Astrocyte of the spinal cord (primary cell): ENCODE measurements at regions not wholly inside any gene's neighbourhood (a gene's known extent, or its start where the extent isn't known, plus 50 kb on each side); places are given as distances from the start of the nearest gene placed in this dataset.

Source experiments
- DNase-seq: peaks from one replicate; pipeline ENCODE4 v3.0.0; 2011; ENCODE audit warnings: low read depth, low spot score
- H3K4me3 ChIP-seq: 2 replicates; pipeline ENCODE4 v1.5.1; 2011; ENCODE audit warnings: low read depth, mild to moderate bottlenecking, low read length, moderate library complexity
- in situ Hi-C: cut with HindIII; loops from 2 replicates; pipeline ENCODE4 v1.10.0; 2017; ENCODE audit warnings: low sequenced_read_pairs
- TF ChIP-seq, protein P1 (sequence below): IDR thresholded peaks from 2 replicates; pipeline ENCODE4 v1.5.1; 2012; ENCODE audit warnings: low read depth, mild to moderate bottlenecking, low read length, inconsistent platforms

DNA sequence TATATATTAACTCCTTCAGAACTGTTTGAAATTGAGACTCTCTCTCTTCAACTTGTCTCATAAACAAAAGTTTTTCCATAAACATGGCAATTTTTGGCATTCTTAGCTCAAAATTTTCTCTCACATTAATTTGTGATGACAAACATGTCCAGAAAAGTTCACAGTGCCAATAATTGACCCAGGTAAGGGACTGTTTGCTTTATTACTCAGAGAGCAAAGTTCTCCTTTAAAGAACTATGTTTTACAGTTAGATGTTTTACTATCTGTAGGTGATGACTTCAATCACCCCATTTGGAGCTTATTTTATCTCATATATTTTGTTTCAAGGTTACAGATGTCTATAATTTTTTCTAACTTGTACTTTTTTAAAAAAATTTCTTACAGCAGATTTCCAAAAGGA is 855.6 kb downstream of the SLC16A7 start:
- H3K4me3 ChIP-seq: no peak overlapping the region
- TF ChIP-seq, protein P1, sequence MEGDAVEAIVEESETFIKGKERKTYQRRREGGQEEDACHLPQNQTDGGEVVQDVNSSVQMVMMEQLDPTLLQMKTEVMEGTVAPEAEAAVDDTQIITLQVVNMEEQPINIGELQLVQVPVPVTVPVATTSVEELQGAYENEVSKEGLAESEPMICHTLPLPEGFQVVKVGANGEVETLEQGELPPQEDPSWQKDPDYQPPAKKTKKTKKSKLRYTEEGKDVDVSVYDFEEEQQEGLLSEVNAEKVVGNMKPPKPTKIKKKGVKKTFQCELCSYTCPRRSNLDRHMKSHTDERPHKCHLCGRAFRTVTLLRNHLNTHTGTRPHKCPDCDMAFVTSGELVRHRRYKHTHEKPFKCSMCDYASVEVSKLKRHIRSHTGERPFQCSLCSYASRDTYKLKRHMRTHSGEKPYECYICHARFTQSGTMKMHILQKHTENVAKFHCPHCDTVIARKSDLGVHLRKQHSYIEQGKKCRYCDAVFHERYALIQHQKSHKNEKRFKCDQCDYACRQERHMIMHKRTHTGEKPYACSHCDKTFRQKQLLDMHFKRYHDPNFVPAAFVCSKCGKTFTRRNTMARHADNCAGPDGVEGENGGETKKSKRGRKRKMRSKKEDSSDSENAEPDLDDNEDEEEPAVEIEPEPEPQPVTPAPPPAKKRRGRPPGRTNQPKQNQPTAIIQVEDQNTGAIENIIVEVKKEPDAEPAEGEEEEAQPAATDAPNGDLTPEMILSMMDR: no peak
- DNase-seq: no peak
- in situ Hi-C loops: no loop called here

DNA sequence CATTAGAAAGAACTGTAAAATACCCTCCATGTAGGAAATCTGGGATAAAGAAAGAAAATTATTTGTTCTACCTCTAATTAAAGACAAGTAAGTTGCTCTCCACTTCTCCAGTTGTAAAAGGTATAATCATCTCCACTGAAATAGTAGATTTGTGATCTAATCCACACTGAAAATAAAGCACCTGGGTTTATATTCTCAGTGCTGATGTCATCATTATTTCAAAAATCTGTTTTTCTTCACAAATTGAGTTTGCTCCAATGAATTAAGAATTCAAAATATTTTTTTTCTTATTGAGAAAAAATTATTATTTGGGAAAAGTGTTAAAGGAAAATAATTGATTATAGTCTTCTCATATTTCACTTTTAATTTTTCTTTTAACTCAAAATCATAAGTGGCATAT is 869.2 kb downstream of the SLC16A7 start:
- TF ChIP-seq, protein P1: no peak
- no peak overlapping the region for H3K4me3 ChIP-seq
- no peak for DNase-seq
- in situ Hi-C loops: no loop called here

DNA sequence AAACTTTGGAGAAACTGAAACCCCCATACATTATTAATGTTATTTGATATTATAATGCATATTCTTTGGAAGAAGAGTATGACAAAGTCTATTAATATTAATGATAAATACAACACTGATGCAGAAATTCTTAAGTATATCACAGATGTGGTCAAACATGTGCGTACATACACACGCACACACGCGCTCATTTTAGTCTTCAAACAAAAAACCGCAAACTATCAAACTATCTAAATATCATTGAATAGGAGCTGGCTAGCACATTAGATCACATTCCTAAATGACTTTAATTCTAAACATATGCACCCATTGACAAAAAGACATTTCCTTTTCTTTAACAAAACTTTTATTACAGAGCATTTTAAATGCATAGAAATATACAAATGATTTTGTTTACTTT is 872.7 kb downstream of the SLC16A7 start:
- DNase-seq: no peak
- TF ChIP-seq, protein P1: no peak
- H3K4me3 ChIP-seq: no peak overlapping the region
- in situ Hi-C loops: no loop called here

DNA sequence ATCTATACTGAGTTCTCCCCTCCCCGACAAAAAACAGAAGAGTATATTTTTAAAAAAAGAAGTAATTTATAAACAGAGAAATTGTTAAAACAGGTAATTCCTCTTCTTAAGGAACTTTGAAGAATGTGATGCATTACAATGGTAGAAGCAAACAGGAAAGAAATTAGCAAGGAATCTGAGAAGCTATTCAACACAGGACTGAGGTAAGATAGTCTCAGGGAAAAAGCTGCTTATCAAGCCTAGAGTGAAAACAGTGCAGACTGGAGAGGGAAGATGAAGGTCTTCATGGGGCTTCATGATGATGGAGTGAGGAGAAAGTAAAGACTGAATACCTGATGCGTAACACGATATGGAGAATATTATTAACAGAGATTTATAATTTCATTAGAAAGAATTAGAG is 880.0 kb downstream of the SLC16A7 start:
- DNase-seq: no peak
- in situ Hi-C loops: no loop called here
- no peak overlapping the region for H3K4me3 ChIP-seq
- TF ChIP-seq, protein P1: no peak

DNA sequence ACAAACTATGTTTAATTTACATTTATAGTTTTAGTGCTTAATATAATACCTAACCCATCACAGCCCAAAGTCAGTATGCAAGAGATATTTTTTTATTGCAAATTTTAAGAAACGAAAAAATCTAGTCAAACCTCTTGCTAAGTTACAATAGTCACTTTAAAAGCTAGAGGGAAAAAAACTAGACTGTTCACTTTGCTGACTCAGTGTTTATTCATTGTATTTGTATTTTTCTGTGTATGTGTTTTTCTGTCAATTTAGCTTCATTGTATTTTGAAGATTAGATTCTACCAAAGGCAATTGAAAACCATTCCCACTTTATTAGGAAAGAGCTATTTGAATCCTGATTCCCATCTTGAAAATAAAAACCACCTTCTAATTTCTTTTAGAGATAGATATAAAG is 891.5 kb downstream of the SLC16A7 start:
- H3K4me3 ChIP-seq: no peak overlapping the region
- no peak for DNase-seq
- TF ChIP-seq, protein P1: no peak
- in situ Hi-C loops: no loop called here

DNA sequence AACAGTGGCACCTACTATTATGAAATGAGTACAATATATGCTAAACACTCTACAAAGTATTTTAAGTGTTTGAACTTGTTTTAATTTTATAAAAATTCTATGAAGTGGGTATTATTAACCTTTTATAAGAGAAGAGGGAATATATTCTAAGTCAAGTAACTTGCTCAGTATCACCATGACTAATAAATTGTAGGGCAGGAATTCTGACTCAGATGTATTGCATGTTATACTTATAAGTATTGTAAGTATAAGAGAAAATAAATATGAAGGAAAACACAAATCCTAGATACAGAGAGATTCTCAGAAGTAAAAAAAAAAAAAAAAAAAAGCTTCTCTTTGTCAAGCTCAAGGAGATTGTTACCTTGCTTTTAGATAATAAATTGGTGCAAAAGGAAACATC is 893.2 kb downstream of the SLC16A7 start:
- in situ Hi-C loops: no loop called here
- TF ChIP-seq, protein P1: no peak
- no peak for DNase-seq
- no peak overlapping the region for H3K4me3 ChIP-seq

DNA sequence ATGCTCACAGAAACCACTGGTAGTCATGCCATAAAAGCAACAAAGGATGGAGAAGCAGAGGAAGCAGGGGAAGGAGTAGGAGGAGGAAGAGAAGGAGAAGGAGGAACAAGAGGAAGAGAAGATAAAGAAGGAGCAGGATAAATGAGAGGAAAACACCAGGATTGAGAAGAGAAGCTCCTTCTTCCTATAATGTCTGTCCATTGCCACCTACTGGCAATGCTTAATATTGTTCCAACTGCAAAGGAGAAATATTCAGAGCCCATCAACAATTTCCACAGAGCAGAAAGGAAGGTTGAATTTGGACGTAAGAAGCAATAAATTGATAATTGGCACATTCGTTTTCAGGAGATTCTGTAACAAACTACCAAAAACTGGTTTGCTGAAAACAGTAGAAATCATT is 898.4 kb downstream of the SLC16A7 start:
- TF ChIP-seq, protein P1: peak; percentile 57
- in situ Hi-C loops: no loop called here
- no peak overlapping the region for H3K4me3 ChIP-seq
- DNase-seq: peak; percentile 47
